Activated T-cell treated with anti-CD3 and anti-CD28 coated beads for 1 hour (primary cell): ENCODE measurements at regions not wholly inside any gene's neighbourhood (a gene's known extent, or its start where the extent isn't known, plus 50 kb on each side); places are given as distances from the start of the nearest gene placed in this dataset.
A peak's percentile ranks its signal among the peaks of the same experiment; 100 is the strongest.

Experiments used
- DNase-seq: peaks from one replicate; pipeline ENCODE4 v3.0.0-alpha.2; 2020; ENCODE audit warnings: low read depth

GRCh38 chr2:203789618-203790017, 78.0 kb upstream of the CTLA4 start:
- no peak for DNase-seq

GRCh38 chr2:203790134-203790852, 77.3 kb upstream of the CTLA4 start:
- no peak for DNase-seq

GRCh38 chr2:203796248-203797010, 71.1 kb upstream of the CTLA4 start:
- DNase-seq = no peak

GRCh38 chr2:203797276-203797675, 70.3 kb upstream of the CTLA4 start:
- no peak for DNase-seq

- no peak for DNase-seq
Observed at GRCh38 chr2:203797712-203798111, 69.9 kb upstream of the CTLA4 start.

- DNase-seq = no peak
Observed at GRCh38 chr2:203798296-203799087, 69.1 kb upstream of the CTLA4 start.

GRCh38 chr2:203799908-203800307, 67.7 kb upstream of the CTLA4 start:
- DNase-seq = no peak

- DNase-seq = no peak
Observed at GRCh38 chr2:203800783-203801182, 66.8 kb upstream of the CTLA4 start.

- DNase-seq = no peak
Observed at GRCh38 chr2:203802342-203803052, 65.1 kb upstream of the CTLA4 start.

GRCh38 chr2:203803053-203803429, 64.5 kb upstream of the CTLA4 start:
- no peak for DNase-seq

- DNase-seq = no peak
Observed at GRCh38 chr2:203804070-203804469, 63.5 kb upstream of the CTLA4 start.

GRCh38 chr2:203804764-203805485, 62.6 kb upstream of the CTLA4 start:
- DNase-seq = no peak

- DNase-seq = no peak
Observed at GRCh38 chr2:203805486-203805838, 62.1 kb upstream of the CTLA4 start.

GRCh38 chr2:203806761-203807160, 60.8 kb upstream of the CTLA4 start:
- no peak for DNase-seq

GRCh38 chr2:203808046-203808750, 59.4 kb upstream of the CTLA4 start:
- DNase-seq = no peak

GRCh38 chr2:203809084-203809521, 58.5 kb upstream of the CTLA4 start:
- DNase-seq = no peak

GRCh38 chr2:203809991-203810510, 57.5 kb upstream of the CTLA4 start:
- DNase-seq = no peak

GRCh38 chr2:203811491-203812221, 55.9 kb upstream of the CTLA4 start:
- peak; percentile 36 for DNase-seq

- DNase-seq = no peak
Observed at GRCh38 chr2:203812294-203813221, 55.0 kb upstream of the CTLA4 start.
